Astrocyte (in vitro differentiated cells and primary cell): ENCODE measurements at regions not wholly inside any gene's neighbourhood (a gene's known extent, or its start where the extent isn't known, plus 50 kb on each side); places are given as distances from the start of the nearest gene placed in this dataset.
"Not testable (repeated sequence)": the region's sequence is repeated elsewhere in the genome, so short reads cannot be mapped to it uniquely, and the experiment has no call there.

Experiments
- DNase-seq: peaks from one replicate; pipeline ENCODE4 v3.0.0-alpha.2; 2010; ENCODE audit warnings: low read depth
- FAIRE-seq: peaks from 2 replicates; lab custom pipeline; 2011; peaks lifted over from hg19 to GRCh38; lab: Jason Lieb, UNC
- H2AFZ ChIP-seq: 2 replicates; pipeline ENCODE4 v1.6.0; 2012; ENCODE audit warnings: low read depth, low read length, inconsistent platforms
- H3K27ac ChIP-seq: 2 replicates; pipeline ENCODE4 v1.5.1; 2011; ENCODE audit warnings: low read depth, low read length, inconsistent platforms
- H3K27me3 ChIP-seq: 2 replicates; pipeline ENCODE4 v1.6.0; 2011; ENCODE audit warnings: low read length, inconsistent platforms; ENCODE audit not compliant: insufficient read depth
- H3K36me3 ChIP-seq: 2 replicates; pipeline ENCODE4 v1.5.1; 2011; ENCODE audit warnings: low read length, inconsistent platforms; ENCODE audit not compliant: insufficient read depth
- H3K4me1 ChIP-seq: 2 replicates; pipeline ENCODE4 v1.5.1; 2011; ENCODE audit warnings: low read length, inconsistent platforms; ENCODE audit not compliant: insufficient read depth
- H3K4me2 ChIP-seq: 2 replicates; pipeline ENCODE4 v1.6.0; 2012; ENCODE audit warnings: low read length, inconsistent platforms
- H3K4me3 ChIP-seq: 2 replicates; pipeline ENCODE4 v1.5.1; 2011; ENCODE audit warnings: low read depth, mild to moderate bottlenecking, low read length, inconsistent platforms; ENCODE audit not compliant: insufficient read depth
- H3K79me2 ChIP-seq: 2 replicates; pipeline ENCODE4 v1.6.0; 2012; ENCODE audit warnings: mild to moderate bottlenecking, low read length, inconsistent platforms; ENCODE audit not compliant: insufficient read depth
- H3K9ac ChIP-seq: 2 replicates; pipeline ENCODE4 v1.6.0; 2012; ENCODE audit warnings: mild to moderate bottlenecking, low read length, inconsistent platforms
- H3K9me3 ChIP-seq: 2 replicates; pipeline ENCODE4 v1.5.1; 2012; ENCODE audit warnings: low read depth, mild to moderate bottlenecking, low read length, inconsistent platforms; ENCODE audit not compliant: insufficient read depth
- H4K20me1 ChIP-seq: 2 replicates; pipeline ENCODE4 v1.6.0; 2012; ENCODE audit warnings: low read length, inconsistent platforms; ENCODE audit not compliant: insufficient read depth
- H3K27ac Mint-ChIP-seq: one replicate; pipeline ENCODE4 v1.8.0; 2021; ENCODE audit warnings: mild to moderate bottlenecking, mixed read lengths; ENCODE audit not compliant: unreplicated experiment
- H3K27me3 Mint-ChIP-seq: one replicate; pipeline ENCODE4 v1.8.0; 2021; ENCODE audit warnings: low read depth, mixed read lengths; ENCODE audit not compliant: unreplicated experiment
- H3K36me3 Mint-ChIP-seq: one replicate; pipeline ENCODE4 v1.8.0; 2021; ENCODE audit warnings: low read depth, mixed read lengths; ENCODE audit not compliant: unreplicated experiment
- H3K4me1 Mint-ChIP-seq: one replicate; pipeline ENCODE4 v1.8.0; 2021; ENCODE audit warnings: low read depth, mixed read lengths; ENCODE audit not compliant: unreplicated experiment
- H3K4me3 Mint-ChIP-seq: one replicate; pipeline ENCODE4 v1.8.0; 2021; ENCODE audit warnings: mild to moderate bottlenecking, moderate library complexity, mixed read lengths; ENCODE audit not compliant: unreplicated experiment
- H3K9me3 Mint-ChIP-seq: one replicate; pipeline ENCODE4 v1.8.0; 2021; ENCODE audit warnings: mild to moderate bottlenecking, mixed read lengths; ENCODE audit not compliant: unreplicated experiment
- CTCF ChIP-seq: IDR thresholded peaks from 2 replicates; pipeline ENCODE4 v1.5.1; 2011; ENCODE audit warnings: low read depth, mild to moderate bottlenecking, inconsistent platforms, low read length, moderate library complexity; ENCODE audit not compliant: insufficient read depth
- EZH2 ChIP-seq: IDR thresholded peaks from 2 replicates; pipeline ENCODE4 v1.6.1; 2012; ENCODE audit warnings: mild to moderate bottlenecking, low read length, inconsistent platforms; ENCODE audit not compliant: insufficient read depth

DNA sequence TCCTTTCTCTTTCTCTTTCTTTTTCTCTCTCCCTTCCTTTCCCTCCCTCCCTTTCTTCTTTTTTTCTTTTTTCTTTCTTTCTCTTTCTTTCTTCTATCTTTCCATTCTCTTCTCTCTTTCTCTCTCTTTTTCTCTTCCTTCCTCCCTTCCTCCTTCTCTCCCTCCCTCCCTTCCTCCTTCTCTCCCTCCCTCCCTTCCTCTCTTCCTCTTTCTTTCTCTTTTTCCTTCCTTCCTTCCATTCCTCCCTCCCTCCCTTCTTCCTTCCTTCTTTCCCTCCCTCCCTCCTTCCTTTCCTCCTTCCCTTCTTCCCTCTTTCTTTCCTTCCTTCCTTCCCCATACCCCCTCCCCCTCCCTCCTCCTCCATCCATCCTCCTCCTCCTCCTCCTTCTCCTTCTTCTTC lies 243.3 kb upstream of the CTNND2 start:
- Mint-ChIP-seq H3K27ac (no peak overlapping the region), H3K4me3 (no peak overlapping the region), H3K36me3 (peaks cover 2% of the 10 kb centered on the region), H3K4me1 (no peaks in the 10 kb centered on the region), H3K9me3 (peaks cover 6% of the 10 kb centered on the region), H3K27me3 (no peaks in the 10 kb centered on the region)
- H3K9ac ChIP-seq, result no peak overlapping the region
- no peak for DNase-seq
- H3K4me2 ChIP-seq, result no peak overlapping the region
- no peaks in the 10 kb centered on the region for H3K9me3 ChIP-seq
- no peak overlapping the region for H3K4me3 ChIP-seq
- H3K36me3 ChIP-seq, result no peaks in the 10 kb centered on the region
- H3K79me2 ChIP-seq, result no peaks in the 10 kb centered on the region
- H4K20me1 ChIP-seq, result no peaks in the 10 kb centered on the region
- no peak overlapping the region for H2AFZ ChIP-seq
- no peaks in the 10 kb centered on the region for H3K4me1 ChIP-seq
- FAIRE-seq, result no peak
- no peak overlapping the region for H3K27ac ChIP-seq
- TF ChIP-seq CTCF, result no peak
- TF ChIP-seq EZH2, result no peak
- H3K27me3 ChIP-seq, result no peaks in the 10 kb centered on the region

DNA sequence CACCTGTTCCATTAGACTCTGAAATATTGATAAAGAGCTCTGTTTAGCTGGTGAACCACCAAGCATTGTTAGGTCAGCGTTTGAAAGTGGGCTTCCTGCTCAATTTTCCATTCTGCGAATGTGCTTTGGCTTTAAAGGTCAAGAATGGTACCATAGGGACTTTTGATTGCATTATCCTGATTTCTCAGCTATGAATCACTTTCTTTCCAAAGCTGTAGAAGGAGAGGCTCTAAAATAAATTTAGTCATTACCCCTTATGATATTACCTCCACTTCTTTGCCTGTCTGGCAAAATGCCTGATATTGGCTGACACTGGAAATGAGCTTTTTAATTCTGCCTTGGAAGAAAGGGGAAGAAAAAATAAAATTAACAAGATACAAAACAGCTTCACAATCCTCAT lies 237.2 kb upstream of the CTNND2 start:
- H3K79me2 ChIP-seq, result no peaks in the 10 kb centered on the region
- Mint-ChIP-seq H3K4me3 (no peak overlapping the region), H3K36me3 (no peaks in the 10 kb centered on the region), H3K27ac (no peak overlapping the region), H3K4me1 (peaks cover 3% of the 10 kb centered on the region), H3K27me3 (no peaks in the 10 kb centered on the region), H3K9me3 (peaks cover 4% of the 10 kb centered on the region)
- TF ChIP-seq EZH2 (no peak), CTCF (no peak)
- FAIRE-seq (no peak), DNase-seq (no peak)
- no peak overlapping the region for H3K4me2 ChIP-seq
- H4K20me1 ChIP-seq, result no peaks in the 10 kb centered on the region
- H3K9ac ChIP-seq, result no peak overlapping the region
- H3K27me3 ChIP-seq, result no peaks in the 10 kb centered on the region
- H3K27ac ChIP-seq, result no peak overlapping the region
- no peaks in the 10 kb centered on the region for H3K36me3 ChIP-seq
- no peak overlapping the region for H2AFZ ChIP-seq
- H3K4me1 ChIP-seq, result no peaks in the 10 kb centered on the region
- H3K4me3 ChIP-seq, result no peak overlapping the region
- no peaks in the 10 kb centered on the region for H3K9me3 ChIP-seq

- Histone ChIP-seq H3K4me1 (no peaks in the 10 kb centered on the region), H3K79me2 (no peaks in the 10 kb centered on the region), H3K4me2 (no peak overlapping the region), H3K27me3 (no peaks in the 10 kb centered on the region), H3K9me3 (no peaks in the 10 kb centered on the region), H3K27ac (no peak overlapping the region), H3K36me3 (no peaks in the 10 kb centered on the region), H4K20me1 (no peaks in the 10 kb centered on the region), H2AFZ (no peak overlapping the region), H3K4me3 (no peak overlapping the region), H3K9ac (no peak overlapping the region)
- no peaks in the 10 kb centered on the region for H3K27me3 Mint-ChIP-seq
- peaks cover 8% of the 10 kb centered on the region for H3K9me3 Mint-ChIP-seq
- no peak for DNase-seq
- no peak overlapping the region for H3K4me3 Mint-ChIP-seq
- no peak overlapping the region for H3K27ac Mint-ChIP-seq
- FAIRE-seq, result no peak
- TF ChIP-seq CTCF (no peak), EZH2 (no peak)
- no peaks in the 10 kb centered on the region for H3K36me3 Mint-ChIP-seq
- H3K4me1 Mint-ChIP-seq, result no peaks in the 10 kb centered on the region
Measured at GRCh38 chr5:12133520-12133919, 229.3 kb upstream of the CTNND2 start.

- peaks cover 13% of the 10 kb centered on the region for H3K9me3 Mint-ChIP-seq
- not testable (repeated sequence) for H3K4me3 Mint-ChIP-seq, H2AFZ ChIP-seq, H3K9me3 ChIP-seq, H3K36me3 Mint-ChIP-seq, H3K4me1 ChIP-seq, H3K27ac Mint-ChIP-seq, H3K79me2 ChIP-seq, H4K20me1 ChIP-seq, H3K4me3 ChIP-seq, H3K4me2 ChIP-seq, H3K9ac ChIP-seq, H3K27me3 ChIP-seq, H3K36me3 ChIP-seq, DNase-seq, H3K4me1 Mint-ChIP-seq, FAIRE-seq, H3K27me3 Mint-ChIP-seq, H3K27ac ChIP-seq
Measured at GRCh38 chr5:12131020-12131419, 226.8 kb upstream of the CTNND2 start.
